PC-3 (cell line): ENCODE measurements at regions not wholly inside any gene's neighbourhood (a gene's known extent, or its start where the extent isn't known, plus 50 kb on each side); places are given as distances from the start of the nearest gene placed in this dataset.

ENCODE experiments used
- ATAC-seq: fragments of 200-7000 bp; cut with Tn5 transposase; 2 replicates; pipeline ENCODE4 v1.9.1; 2020; ENCODE audit warnings: mild to moderate bottlenecking, moderate library complexity
- BruUV-seq: library from RNA; stranded (reverse); fragments of 400-500 nt; replicated peaks from 2 replicates; lab custom pipeline; 2021; lab: Mats Ljungman, UMichigan
- CTCF ChIA-PET: fragments of 300-600 bp; sonication (Branson Sonifier 250); formaldehyde crosslinking; loops from one replicate; lab custom pipeline; 2022; ENCODE audit warnings: antibody characterized with exemption; lab: Charles Lee
- POLR2A ChIA-PET: fragments of 300-600 bp; sonication (Branson Sonifier 250); formaldehyde crosslinking; loops from one replicate; lab custom pipeline; 2022; ENCODE audit warnings: antibody characterized with exemption; ENCODE audit not compliant: unreplicated experiment; lab: Charles Lee
- DNase-seq: peaks from one replicate; pipeline ENCODE4 v3.0.0-alpha.2; 2015
- H2AFZ ChIP-seq: fragments of 300-600 bp; sonication (generic); 2 replicates; pipeline ENCODE4 v1.6.0; 2016; ENCODE audit warnings: antibody characterized with exemption, low read length
- H3F3A ChIP-seq: fragments of 300-600 bp; sonication (generic); one replicate; pipeline ENCODE4 v1.6.0; 2017; ENCODE audit warnings: antibody characterized with exemption, low read length, control low read depth, mild to moderate bottlenecking; ENCODE audit not compliant: unreplicated experiment
- H3K27ac ChIP-seq: fragments of 300-600 bp; sonication (generic); 2 replicates; pipeline ENCODE4 v1.5.1; 2016; ENCODE audit warnings: mild to moderate bottlenecking, low read length
- H3K27me3 ChIP-seq: fragments of 300-600 bp; sonication (generic); 2 replicates; pipeline ENCODE4 v1.6.1; 2016; ENCODE audit warnings: low read length, mixed read lengths
- H3K36me3 ChIP-seq: fragments of 300-600 bp; sonication (generic); 2 replicates; pipeline ENCODE4 v1.6.1; 2016; ENCODE audit warnings: low read depth, mixed run types, low read length, mixed read lengths
- H3K4me1 ChIP-seq: fragments of 300-600 bp; sonication (generic); 2 replicates; pipeline ENCODE4 v1.5.1; 2016; ENCODE audit warnings: low read length; ENCODE audit not compliant: insufficient read depth
- H3K4me2 ChIP-seq: fragments of 300-600 bp; sonication (generic); 2 replicates; pipeline ENCODE4 v1.6.0; 2016; ENCODE audit warnings: low read length
- H3K4me3 ChIP-seq: fragments of 300-600 bp; sonication (generic); 2 replicates; pipeline ENCODE4 v1.5.1; 2016; ENCODE audit warnings: mild to moderate bottlenecking, low read length, mixed read lengths
- H3K79me2 ChIP-seq: fragments of 300-600 bp; sonication (generic); 2 replicates; pipeline ENCODE4 v1.6.1; 2017; ENCODE audit warnings: low read length, mixed read lengths
- H3K9ac ChIP-seq: fragments of 300-600 bp; sonication (generic); 2 replicates; pipeline ENCODE4 v1.6.0; 2016; ENCODE audit warnings: mild to moderate bottlenecking, low read length
- H3K9me2 ChIP-seq: fragments of 300-600 bp; sonication (generic); replicated peaks from 2 replicates; pipeline ENCODE4 v1.6.1; 2016; ENCODE audit warnings: mixed run types, low read length, mixed read lengths
- H3K9me3 ChIP-seq: fragments of 300-600 bp; sonication (generic); 2 replicates; pipeline ENCODE4 v1.6.1; 2016; ENCODE audit warnings: low read length, mixed read lengths
- H4K20me1 ChIP-seq: fragments of 300-600 bp; sonication (generic); 2 replicates; pipeline ENCODE4 v1.6.1; 2016; ENCODE audit warnings: low read length, mixed read lengths
- EZH2 ChIP-seq: fragments of 300-600 bp; sonication (generic); IDR thresholded peaks from one replicate; pipeline ENCODE4 v1.6.1; 2017; ENCODE audit warnings: antibody characterized with exemption, mild to moderate bottlenecking, low read length; ENCODE audit not compliant: unreplicated experiment
- EZH2phosphoT487 ChIP-seq: fragments of 300-600 bp; sonication (generic); IDR thresholded peaks from 2 replicates; pipeline ENCODE4 v1.6.1; 2018; ENCODE audit warnings: mild to moderate bottlenecking, antibody characterized with exemption, low read length, borderline replicate concordance
- intact Hi-C: fragments of 100-400 bp; cut with micrococcal nuclease; formaldehyde crosslinking; loops from 2 replicates; pipeline ENCODE4 v1.9.0; 2023
- TF ChIP-seq, protein P1 (sequence below): fragments of 300-600 bp; sonication (generic); conservative IDR thresholded peaks from 2 replicates; pipeline ENCODE4 v1.5.1; 2017; ENCODE audit warnings: antibody characterized with exemption, low read depth, mild to moderate bottlenecking, low read length

DNA sequence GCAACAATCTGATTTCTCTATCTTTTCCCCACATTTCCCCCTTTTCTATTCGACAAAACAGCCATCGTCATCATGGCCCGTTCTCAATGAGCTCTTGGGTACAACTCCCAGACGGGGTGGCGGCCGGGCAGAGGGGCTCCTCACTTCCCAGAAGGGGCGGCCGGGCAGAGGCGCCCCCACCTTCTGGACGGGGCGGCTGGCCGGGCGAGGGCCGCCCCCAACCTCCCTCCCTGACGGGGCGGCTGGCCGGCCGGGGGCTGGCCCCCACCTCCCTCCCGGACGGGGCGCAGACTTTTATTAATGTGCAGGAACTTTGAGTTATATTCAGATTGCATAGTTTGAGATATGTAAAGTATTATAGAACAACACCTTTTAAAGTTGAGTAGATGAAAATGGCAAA, 64.4 kb upstream of the HPGD start:
- ChIA-PET POLR2A (no interaction called here), CTCF (no interaction called here)
- no TSS peak for BruUV-seq
- H4K20me1 ChIP-seq = no peaks in the 10 kb centered on the region
- ATAC-seq (no peak), DNase-seq (no peak)
- TF ChIP-seq EZH2phosphoT487 = no peak
- TF ChIP-seq, protein P1, sequence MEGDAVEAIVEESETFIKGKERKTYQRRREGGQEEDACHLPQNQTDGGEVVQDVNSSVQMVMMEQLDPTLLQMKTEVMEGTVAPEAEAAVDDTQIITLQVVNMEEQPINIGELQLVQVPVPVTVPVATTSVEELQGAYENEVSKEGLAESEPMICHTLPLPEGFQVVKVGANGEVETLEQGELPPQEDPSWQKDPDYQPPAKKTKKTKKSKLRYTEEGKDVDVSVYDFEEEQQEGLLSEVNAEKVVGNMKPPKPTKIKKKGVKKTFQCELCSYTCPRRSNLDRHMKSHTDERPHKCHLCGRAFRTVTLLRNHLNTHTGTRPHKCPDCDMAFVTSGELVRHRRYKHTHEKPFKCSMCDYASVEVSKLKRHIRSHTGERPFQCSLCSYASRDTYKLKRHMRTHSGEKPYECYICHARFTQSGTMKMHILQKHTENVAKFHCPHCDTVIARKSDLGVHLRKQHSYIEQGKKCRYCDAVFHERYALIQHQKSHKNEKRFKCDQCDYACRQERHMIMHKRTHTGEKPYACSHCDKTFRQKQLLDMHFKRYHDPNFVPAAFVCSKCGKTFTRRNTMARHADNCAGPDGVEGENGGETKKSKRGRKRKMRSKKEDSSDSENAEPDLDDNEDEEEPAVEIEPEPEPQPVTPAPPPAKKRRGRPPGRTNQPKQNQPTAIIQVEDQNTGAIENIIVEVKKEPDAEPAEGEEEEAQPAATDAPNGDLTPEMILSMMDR = no peak
- no peak for TF ChIP-seq EZH2
- H3K79me2 ChIP-seq = no peaks in the 10 kb centered on the region
- H3K9me2 ChIP-seq = no peaks in the 10 kb centered on the region
- no peaks in the 10 kb centered on the region for H3K36me3 ChIP-seq
- no peak overlapping the region for H3K27ac ChIP-seq
- intact Hi-C loops = no loop called here
- H3K9ac ChIP-seq = no peak overlapping the region
- no peak overlapping the region for H3K4me3 ChIP-seq
- no peaks in the 10 kb centered on the region for H3K27me3 ChIP-seq
- H3F3A ChIP-seq = no peaks in the 10 kb centered on the region
- no peaks in the 10 kb centered on the region for H3K9me3 ChIP-seq
- no peaks in the 10 kb centered on the region for H3K4me1 ChIP-seq
- H2AFZ ChIP-seq = no peak overlapping the region
- no peak overlapping the region for H3K4me2 ChIP-seq

DNA sequence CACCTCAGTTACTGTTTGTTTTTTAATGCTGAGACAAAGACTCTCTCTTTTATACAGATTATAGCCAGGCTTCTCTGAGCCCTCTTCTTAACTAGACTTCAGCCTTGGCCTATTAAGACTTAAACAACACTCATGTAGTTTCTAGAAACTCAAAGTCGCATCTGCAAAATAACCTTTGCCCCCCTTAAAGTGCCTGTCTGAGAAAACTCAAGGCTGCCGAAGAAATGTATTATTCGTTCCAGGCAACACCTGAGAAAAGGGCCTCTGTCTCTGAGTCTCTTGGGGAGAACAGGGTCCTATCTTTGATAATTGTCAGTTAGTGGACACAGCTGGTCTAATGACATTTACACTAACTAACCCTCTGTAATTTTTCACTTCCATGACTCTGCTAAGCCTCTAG, 60.8 kb upstream of the HPGD start:
- H2AFZ ChIP-seq = no peak overlapping the region
- BruUV-seq = no TSS peak
- no peak overlapping the region for H3K4me2 ChIP-seq
- H3K9me3 ChIP-seq = no peaks in the 10 kb centered on the region
- ChIA-PET POLR2A (no interaction called here), CTCF (no interaction called here)
- DNase-seq = no peak
- H3K36me3 ChIP-seq = no peaks in the 10 kb centered on the region
- H3K4me1 ChIP-seq = peaks cover 10% of the 10 kb centered on the region; the same call in 1 of the 2 replicates
- H3K27ac ChIP-seq = no peak overlapping the region
- H3K4me3 ChIP-seq = no peak overlapping the region
- H3K9ac ChIP-seq = no peak overlapping the region
- no peaks in the 10 kb centered on the region for H3K79me2 ChIP-seq
- TF ChIP-seq EZH2 (no peak), EZH2phosphoT487 (no peak)
- TF ChIP-seq, protein P1 = no peak
- ATAC-seq = no peak
- no peaks in the 10 kb centered on the region for H4K20me1 ChIP-seq
- H3K9me2 ChIP-seq = no peaks in the 10 kb centered on the region
- no peaks in the 10 kb centered on the region for H3F3A ChIP-seq
- intact Hi-C loops = no loop called here
- no peaks in the 10 kb centered on the region for H3K27me3 ChIP-seq

DNA sequence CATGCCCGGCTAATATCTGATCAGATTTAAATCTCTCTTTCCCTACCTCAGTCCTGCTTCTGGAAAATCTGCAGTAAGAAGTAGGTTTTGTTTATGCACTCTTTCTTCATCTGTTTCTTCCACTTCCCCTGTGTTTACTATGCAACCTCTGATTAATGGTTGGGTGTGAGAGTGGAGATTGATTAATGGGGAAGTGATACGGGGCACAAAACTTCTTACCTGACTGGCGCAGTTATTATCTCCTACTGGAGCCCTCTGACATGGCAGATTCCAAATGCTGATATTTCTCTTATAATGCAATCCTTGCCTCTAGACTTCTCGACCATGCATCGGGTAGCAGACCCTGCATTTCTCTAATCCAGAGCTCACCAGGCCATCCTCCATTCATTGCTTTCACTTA, 60.2 kb upstream of the HPGD start:
- Histone ChIP-seq H2AFZ (no peak overlapping the region), H3K4me1 (peaks cover 12% of the 10 kb centered on the region; the same call in 1 of the 2 replicates), H3K9ac (no peak overlapping the region), H4K20me1 (no peaks in the 10 kb centered on the region), H3K27ac (no peak overlapping the region), H3K36me3 (no peaks in the 10 kb centered on the region), H3F3A (no peaks in the 10 kb centered on the region), H3K4me2 (no peak overlapping the region), H3K79me2 (no peaks in the 10 kb centered on the region), H3K9me2 (no peaks in the 10 kb centered on the region), H3K27me3 (no peaks in the 10 kb centered on the region), H3K9me3 (no peaks in the 10 kb centered on the region), H3K4me3 (no peak overlapping the region)
- ATAC-seq (no peak), DNase-seq (no peak)
- POLR2A ChIA-PET = no interaction called here
- TF ChIP-seq EZH2phosphoT487 (no peak), EZH2 (no peak)
- TF ChIP-seq, protein P1 = no peak
- intact Hi-C loops = no loop called here
- CTCF ChIA-PET = no interaction called here
- no TSS peak for BruUV-seq
